Stimulated activated CD4-positive, alpha-beta T cell treated with anti-CD3 and anti-CD28 coated beads, Interleukin-2, amount 100 ng/mL, for 48 hours (primary cell): ENCODE measurements at regions not wholly inside any gene's neighbourhood (a gene's known extent, or its start where the extent isn't known, plus 50 kb on each side); places are given as distances from the start of the nearest gene placed in this dataset.

ENCODE experiments used
- DNase-seq, 2 donors: peaks; one replicate each; pipeline ENCODE4 v3.0.0-alpha.2; 2020

DNA sequence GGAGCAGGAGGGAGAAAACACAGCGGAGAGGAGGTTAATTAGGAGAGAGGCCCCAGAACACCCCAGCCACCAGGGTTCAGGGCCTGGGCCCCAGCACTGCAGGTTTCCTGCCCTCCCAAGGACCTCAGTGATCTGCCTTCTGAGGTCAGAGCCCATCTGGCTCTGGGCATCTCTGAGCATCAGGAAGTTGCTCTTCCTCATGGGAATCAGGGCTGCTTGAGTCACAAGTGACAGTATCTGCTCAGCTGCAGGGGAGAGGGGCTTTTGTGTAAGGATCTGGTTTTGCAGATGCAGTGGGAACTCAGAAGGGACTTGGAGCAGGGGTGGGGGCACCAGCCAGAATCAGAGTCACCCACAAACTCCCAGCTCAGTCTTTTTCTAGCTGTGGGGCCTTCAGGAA lies 472.1 kb downstream of the PTPRU start:
- DNase-seq, result no peak

- DNase-seq, result no peak
These were observed 471.5 kb downstream of the PTPRU start for GRCh38 chr1:29707796-29708195.

DNA sequence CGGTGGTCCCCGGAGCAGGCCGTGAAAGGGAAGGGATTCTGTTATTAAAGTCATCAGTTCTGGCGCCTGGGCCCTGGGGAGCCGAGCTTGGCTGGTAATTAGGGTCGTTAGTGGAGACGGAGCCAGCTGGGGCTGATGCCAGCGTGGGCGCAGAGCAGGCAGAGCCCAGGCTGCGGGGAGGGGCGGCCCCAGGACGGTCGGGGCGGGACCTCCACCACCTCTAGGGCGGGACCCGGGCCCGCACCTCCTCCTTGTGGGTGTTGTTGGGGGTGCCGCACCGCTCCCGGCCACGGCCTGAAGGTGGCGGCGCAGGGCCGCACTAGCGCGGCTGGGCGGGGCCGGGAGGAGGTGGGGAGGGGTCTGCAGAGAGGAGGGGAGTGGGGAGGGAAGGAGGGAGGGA lies 470.6 kb downstream of the PTPRU start:
- peak in 1 of 2 donors; percentile 27 for DNase-seq

DNA sequence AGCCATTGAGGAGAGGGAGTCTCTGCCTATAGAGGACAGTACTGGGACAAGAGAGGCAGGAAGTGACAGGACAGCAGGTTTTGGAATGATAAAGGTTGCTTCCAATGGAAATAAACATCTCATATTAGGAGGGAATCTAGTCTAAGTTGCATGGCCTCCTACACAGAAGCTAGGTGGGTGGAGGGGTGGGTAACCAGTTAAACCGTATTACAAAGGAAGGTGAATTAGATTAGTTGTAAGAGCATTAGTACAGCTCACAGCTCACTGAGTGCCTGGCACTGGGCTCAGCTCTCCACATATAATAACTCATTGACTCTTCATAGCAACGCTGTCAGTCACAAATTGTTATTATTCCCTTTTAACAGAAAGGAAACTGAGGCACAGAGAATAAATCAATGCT lies 468.1 kb downstream of the PTPRU start:
- DNase-seq, result no peak

- DNase-seq, result no peak
These were observed 467.5 kb downstream of the PTPRU start for GRCh38 chr1:29703596-29704370.

DNA sequence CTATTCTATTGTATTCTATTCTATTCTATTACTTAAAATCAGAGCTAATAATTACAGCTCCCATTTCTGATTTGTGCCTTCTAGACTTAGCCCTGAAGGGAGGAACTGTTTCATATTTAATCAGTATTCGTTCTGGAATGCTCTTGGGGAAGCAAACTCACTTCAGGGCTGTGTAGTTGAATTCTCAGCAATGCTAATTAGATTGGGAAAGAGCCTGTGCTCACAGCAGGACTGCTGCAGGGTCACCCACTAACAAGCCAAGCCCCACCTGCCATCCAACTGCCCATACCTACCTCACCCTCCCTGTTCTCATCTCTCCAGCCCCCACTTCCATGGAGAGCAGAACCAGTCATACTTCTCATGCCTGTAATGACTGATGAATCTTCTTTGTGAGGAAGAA lies 464.2 kb downstream of the PTPRU start:
- DNase-seq, result no peak

DNA sequence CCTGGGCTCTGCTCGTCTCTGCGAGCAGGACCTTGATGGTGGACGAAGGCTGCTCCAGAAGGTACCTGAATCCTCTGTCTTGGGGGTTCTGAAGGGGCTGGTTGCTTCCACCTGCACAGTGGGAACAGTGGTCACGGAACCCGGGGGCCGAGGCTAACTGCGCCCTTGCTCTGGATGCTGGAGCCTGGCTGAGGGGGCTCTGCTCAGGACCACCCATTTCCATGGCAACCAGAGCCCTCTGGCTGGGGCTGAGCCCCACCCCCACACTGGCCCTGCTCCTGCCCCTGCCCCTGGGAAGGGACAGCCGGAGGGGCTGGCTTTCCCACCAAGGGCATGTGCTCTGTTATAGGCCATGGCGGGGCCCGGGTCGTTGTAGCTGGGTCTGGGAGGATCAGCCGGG lies 462.3 kb downstream of the PTPRU start:
- no peak for DNase-seq

DNA sequence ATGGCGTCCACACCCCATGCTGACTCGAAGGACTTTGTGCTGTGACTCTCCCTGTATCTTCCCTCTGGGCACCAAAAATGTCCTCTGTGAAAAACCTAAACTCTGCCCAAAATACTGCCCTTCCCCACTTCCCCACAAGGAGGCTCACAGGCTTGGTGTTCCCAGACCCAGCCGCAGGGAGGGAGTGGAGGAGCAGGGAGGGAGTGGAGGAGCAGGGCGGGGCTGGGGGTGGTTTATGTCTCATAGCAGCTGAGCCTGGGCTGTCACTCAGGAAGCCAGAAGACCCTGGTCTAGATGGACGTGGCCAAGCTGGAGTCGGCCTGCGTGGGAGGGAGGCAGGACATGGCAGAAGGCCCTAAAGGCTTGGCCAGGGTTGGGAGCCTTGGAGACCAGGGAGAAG lies 461.7 kb downstream of the PTPRU start:
- DNase-seq, result no peak

DNA sequence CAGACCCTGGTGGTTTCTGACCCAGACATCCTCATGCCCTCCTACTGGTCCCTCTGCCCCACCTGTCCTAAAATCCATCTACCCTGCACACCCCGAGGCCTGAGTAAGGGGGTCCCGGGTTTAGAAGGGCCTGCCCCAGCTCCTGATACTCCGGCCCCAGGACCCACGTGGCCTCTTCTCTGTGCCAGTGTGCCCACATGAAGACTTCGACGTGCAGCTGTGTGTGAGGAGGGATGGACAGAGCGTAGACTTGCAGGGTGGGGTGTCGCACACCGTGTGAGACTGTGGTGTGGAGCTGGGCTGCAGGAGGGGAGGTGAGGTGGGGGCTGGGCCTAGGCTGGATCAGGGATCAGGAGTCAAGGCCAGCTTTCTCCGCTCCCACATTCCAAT lies 461.1 kb downstream of the PTPRU start:
- no peak for DNase-seq

DNA sequence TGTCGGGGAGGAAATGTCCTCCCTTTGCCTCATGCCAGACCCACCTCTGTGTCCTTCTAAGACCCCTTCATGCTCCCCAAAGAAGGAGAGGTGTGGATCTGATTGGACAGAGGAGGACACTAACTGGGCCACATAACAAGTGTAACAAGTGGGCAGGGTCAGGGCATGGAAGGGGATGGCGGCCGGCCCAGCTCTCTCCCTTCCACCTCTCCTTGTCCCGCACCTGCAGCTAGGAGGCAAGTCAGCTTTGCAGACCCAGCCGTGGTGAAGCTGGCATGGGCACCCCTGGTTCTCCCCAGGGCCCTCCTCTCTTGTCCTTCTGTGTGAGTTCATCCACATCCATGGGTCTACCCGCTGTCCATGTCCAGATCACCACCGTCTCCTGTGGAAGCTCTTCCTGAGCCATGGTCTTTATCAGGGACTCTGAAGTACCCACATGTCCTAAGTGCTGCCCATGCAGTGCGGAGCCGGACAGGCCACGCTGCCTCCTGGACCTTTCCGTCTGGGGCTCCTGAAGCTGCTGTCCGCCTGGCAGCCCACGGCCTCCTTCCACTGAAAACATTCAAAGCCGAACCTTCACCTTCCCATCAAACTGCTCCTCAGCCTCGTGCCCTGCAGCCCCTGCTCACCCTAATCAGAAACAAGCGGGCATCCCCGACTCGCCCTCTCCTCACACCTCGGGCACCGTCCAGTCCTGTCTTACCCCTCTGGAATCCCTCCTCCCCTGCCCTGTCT lies 460.5 kb downstream of the PTPRU start:
- DNase-seq, result no peak

- no peak for DNase-seq
These were observed 459.5 kb downstream of the PTPRU start for GRCh38 chr1:29695803-29696202.

DNA sequence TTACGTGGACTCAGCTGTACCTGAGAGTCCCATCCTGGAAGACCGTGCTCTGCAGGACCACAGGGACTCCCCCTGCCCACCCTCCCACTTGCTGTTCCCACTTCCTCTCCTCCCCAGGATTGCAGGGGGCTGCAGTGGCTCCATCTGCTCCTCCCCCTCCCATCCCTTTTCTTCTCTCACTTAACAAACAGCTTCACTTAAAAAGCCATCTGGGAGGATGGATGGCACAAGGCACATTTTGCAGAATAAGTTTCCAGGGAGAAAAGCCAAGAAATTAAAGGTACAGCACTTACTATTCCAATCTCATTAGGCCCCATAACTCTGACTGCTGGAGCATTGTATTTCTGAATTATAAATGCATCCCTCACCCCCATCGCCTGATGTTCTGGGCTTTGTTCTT lies 458.7 kb downstream of the PTPRU start:
- no peak for DNase-seq

DNA sequence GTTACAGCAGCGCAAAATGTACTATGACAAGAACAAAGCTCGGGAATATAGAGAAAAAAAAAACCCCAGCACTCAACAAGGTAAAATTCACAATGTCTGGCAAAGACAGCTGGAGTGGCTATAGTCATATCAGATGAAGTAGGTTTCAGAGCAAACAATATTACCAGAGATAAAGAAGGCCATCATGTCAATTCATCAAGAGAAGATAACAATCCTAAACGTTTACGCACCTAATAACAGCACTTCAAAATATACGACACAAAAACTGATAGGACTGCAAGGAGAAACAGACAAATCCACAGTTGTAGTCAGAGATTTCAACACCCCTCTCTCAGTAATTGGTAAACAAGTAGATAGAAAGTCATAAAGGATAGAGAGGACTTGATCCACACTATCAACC lies 455.2 kb downstream of the PTPRU start:
- no peak for DNase-seq

GRCh38 chr1:29690156-29690555 lies 453.8 kb downstream of the PTPRU start:
- DNase-seq, result no peak

DNA sequence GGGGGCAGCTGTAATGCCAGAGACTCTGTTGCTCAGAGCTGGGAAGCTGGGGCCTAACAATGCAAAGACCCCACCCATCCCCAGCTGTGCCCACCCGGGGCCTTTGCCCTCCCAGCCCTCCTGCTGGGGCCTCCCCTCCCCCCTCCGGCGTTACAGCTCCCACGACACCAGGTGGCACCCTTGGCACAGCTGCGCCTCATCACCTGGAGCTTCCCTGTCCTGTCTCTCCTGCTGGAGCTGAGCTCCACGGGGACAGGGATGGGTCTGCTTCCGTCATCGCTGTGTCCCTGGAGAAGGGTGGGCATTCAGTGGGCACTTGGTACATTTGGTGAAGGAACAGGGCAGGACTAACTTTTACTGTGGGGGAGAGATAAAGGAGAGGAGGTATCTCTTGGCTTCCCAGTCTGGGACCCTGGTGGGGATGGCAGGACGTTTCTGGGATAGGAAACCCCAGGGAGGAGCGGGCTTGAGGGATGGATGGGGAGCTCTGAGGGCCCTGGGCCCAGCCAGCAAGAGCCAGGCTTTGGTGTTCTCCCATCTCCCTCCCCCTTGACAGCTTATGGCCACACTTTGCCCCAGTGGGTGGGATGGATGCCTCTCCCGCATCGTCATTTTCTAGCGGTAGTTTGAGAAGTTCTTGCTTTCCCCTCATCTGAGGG lies 453.2 kb downstream of the PTPRU start:
- DNase-seq, result no peak

- no peak for DNase-seq
These were observed 452.4 kb downstream of the PTPRU start for GRCh38 chr1:29688471-29689365.

GRCh38 chr1:29687601-29688244 lies 451.4 kb downstream of the PTPRU start:
- no peak for DNase-seq

- no peak for DNase-seq
These were observed 450.8 kb downstream of the PTPRU start for GRCh38 chr1:29687166-29687565.

DNA sequence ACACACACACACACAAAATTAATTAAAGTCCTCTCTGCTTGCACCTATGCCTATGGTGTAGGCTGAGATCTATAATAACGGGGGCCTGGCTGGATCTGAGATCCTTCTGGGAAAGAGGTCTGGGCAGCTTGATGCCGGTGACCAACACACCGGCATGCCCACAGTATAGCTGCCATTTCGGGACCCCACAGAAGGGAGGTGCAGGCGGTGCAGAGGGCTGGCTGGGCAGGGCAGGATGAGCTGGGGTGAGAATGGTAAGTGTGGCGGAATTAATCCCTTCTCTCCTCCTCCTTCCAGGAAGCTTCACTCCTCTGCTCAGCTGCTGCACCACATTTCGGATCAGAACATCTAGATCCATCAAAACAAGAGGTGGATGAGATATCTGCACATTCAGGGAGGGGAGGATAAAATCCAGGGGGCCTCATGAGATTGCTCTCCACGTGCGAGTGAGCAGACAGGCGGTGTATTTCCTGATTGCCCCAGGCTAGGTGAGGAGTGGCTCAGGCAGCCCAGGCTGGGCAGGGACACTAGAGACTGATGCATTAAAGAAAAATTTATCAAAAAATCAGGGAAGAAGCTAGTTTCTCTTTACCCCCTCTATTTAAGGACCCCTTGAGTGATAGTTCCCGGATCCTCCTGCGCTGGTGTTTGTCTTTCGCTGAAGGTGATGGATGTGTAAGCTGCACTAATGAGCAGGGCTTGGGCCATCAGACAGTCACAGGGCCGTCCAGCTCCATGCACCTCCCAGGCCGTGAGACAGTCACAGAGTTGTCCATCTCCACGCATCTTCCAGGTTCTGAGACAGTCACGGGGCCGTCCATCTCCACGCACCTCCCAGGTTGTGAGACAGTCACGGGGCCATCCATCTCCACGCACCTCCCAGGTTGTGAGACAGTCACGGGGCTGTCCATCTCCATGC lies 449.9 kb downstream of the PTPRU start:
- DNase-seq, result no peak

DNA sequence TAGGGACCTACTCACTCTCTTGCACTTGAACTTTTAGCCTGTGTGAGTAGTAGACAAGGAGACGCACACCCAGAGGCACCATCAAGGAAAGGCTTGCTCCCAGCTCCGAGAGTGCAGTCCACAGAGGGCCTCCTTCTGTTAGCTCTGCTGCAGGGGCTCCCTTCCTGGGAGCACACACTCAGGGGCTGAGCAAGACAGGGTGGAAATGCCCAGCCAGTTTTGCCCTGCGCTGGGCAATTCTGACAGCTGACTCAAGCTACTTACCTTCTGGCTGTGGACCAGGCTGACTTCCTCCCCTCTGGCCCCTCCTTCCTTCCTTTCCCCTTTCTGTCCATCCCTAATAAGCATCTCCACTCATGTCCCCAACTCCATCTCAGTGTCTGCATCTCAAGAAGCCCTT lies 449.1 kb downstream of the PTPRU start:
- DNase-seq, result no peak

DNA sequence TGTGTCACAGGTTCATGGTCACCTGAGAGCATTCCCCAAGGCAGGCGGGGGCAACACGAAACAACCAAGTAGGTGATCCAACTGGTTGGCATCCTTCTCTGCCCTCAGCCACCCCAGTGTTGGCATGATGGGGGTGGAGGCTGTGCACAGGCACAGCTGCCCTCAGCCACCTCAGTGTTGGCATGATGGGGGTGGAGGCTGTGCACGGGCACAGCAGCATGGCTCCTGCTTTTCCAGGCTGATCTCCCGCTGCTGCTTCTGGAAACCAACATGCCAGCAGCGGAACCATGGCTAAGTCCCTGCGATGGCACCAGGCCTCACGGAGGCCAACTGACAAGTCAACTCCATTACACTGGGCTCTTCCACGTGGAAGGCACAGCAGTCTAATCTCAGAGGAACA lies 447.8 kb downstream of the PTPRU start:
- DNase-seq, result no peak
